Progenitor cell of endocrine pancreas (in vitro differentiated cells): ENCODE measurements at regions not wholly inside any gene's neighbourhood (a gene's known extent, or its start where the extent isn't known, plus 50 kb on each side); places are given as distances from the start of the nearest gene placed in this dataset.

Experiments
- DNase-seq: peaks from one replicate; pipeline ENCODE4 v3.0.0; 2021; ENCODE audit warnings: low spot score; ENCODE audit not compliant: unreplicated experiment
- H3K27ac Mint-ChIP-seq: 2 replicates; pipeline ENCODE4 v1.8.0; 2021; ENCODE audit warnings: mild to moderate bottlenecking, moderate library complexity, mixed read lengths
- H3K27me3 Mint-ChIP-seq: 2 replicates; pipeline ENCODE4 v1.8.0; 2021; ENCODE audit warnings: mixed read lengths
- H3K36me3 Mint-ChIP-seq: 2 replicates; pipeline ENCODE4 v1.8.0; 2022; ENCODE audit warnings: mixed read lengths; ENCODE audit not compliant: insufficient read depth
- H3K4me1 Mint-ChIP-seq: 2 replicates; pipeline ENCODE4 v1.8.0; 2021; ENCODE audit warnings: low read depth, mixed read lengths
- H3K4me3 Mint-ChIP-seq: 2 replicates; pipeline ENCODE4 v1.8.0; 2021; ENCODE audit warnings: low read depth, mild to moderate bottlenecking, moderate library complexity, mixed read lengths
- H3K9me3 Mint-ChIP-seq: 2 replicates; pipeline ENCODE4 v1.8.0; 2021; ENCODE audit warnings: low read depth, mixed read lengths
- TF ChIP-seq, protein P1 (sequence below): fragments of 200-600 bp; sonication (generic); IDR thresholded peaks from one replicate; pipeline ENCODE4 v1.5.0; 2021; ENCODE audit warnings: antibody characterized with exemption, mild to moderate bottlenecking; ENCODE audit not compliant: unreplicated experiment

DNA sequence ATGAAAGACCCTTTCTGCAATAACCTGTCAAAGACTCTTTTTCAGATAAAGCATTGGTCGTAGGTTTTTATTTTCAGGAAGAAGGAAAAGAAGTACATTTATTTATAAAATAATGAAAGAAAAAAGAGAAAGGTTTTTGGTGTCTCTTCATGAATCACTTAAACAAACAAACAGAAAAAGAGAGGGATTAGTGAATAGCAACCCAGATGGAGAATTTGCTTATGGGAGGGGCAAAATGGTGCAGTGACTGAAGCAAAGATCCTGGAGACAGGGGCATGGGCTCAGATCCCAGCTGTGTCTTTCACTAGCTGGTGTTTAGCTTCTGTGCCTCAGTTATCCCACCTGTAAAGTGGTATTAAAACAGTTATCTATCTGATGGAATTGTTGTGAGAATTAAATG is 78.6 kb upstream of the PFN2 start:
- peaks cover 13% of the 10 kb centered on the region for H3K9me3 Mint-ChIP-seq
- H3K4me3 Mint-ChIP-seq: no peak overlapping the region
- H3K36me3 Mint-ChIP-seq: peaks cover 3% of the 10 kb centered on the region
- no peaks in the 10 kb centered on the region for H3K4me1 Mint-ChIP-seq
- no peak overlapping the region for H3K27ac Mint-ChIP-seq
- TF ChIP-seq, protein P1, sequence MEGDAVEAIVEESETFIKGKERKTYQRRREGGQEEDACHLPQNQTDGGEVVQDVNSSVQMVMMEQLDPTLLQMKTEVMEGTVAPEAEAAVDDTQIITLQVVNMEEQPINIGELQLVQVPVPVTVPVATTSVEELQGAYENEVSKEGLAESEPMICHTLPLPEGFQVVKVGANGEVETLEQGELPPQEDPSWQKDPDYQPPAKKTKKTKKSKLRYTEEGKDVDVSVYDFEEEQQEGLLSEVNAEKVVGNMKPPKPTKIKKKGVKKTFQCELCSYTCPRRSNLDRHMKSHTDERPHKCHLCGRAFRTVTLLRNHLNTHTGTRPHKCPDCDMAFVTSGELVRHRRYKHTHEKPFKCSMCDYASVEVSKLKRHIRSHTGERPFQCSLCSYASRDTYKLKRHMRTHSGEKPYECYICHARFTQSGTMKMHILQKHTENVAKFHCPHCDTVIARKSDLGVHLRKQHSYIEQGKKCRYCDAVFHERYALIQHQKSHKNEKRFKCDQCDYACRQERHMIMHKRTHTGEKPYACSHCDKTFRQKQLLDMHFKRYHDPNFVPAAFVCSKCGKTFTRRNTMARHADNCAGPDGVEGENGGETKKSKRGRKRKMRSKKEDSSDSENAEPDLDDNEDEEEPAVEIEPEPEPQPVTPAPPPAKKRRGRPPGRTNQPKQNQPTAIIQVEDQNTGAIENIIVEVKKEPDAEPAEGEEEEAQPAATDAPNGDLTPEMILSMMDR: no peak
- DNase-seq: no peak
- peaks cover 6% of the 10 kb centered on the region for H3K27me3 Mint-ChIP-seq

GRCh38 chr3:150041877-150042276 is 71.2 kb upstream of the PFN2 start:
- H3K4me3 Mint-ChIP-seq: no peak overlapping the region
- H3K9me3 Mint-ChIP-seq: peaks cover 33% of the 10 kb centered on the region
- TF ChIP-seq, protein P1: no peak
- no peak overlapping the region for H3K27ac Mint-ChIP-seq
- DNase-seq: no peak
- H3K4me1 Mint-ChIP-seq: no peaks in the 10 kb centered on the region
- no peaks in the 10 kb centered on the region for H3K27me3 Mint-ChIP-seq
- H3K36me3 Mint-ChIP-seq: peaks cover 3% of the 10 kb centered on the region

GRCh38 chr3:150040097-150040496 is 69.4 kb upstream of the PFN2 start:
- H3K36me3 Mint-ChIP-seq: peaks cover 2% of the 10 kb centered on the region
- H3K27me3 Mint-ChIP-seq: no peaks in the 10 kb centered on the region
- H3K4me3 Mint-ChIP-seq: no peak overlapping the region
- H3K9me3 Mint-ChIP-seq: peaks cover 28% of the 10 kb centered on the region
- DNase-seq: no peak
- H3K27ac Mint-ChIP-seq: no peak overlapping the region
- H3K4me1 Mint-ChIP-seq: no peaks in the 10 kb centered on the region
- TF ChIP-seq, protein P1: no peak

- TF ChIP-seq, protein P1: no peak
- no peak overlapping the region for H3K4me3 Mint-ChIP-seq
- no peak for DNase-seq
- no peaks in the 10 kb centered on the region for H3K27me3 Mint-ChIP-seq
- no peak overlapping the region for H3K27ac Mint-ChIP-seq
- no peaks in the 10 kb centered on the region for H3K36me3 Mint-ChIP-seq
- H3K9me3 Mint-ChIP-seq: peaks cover 17% of the 10 kb centered on the region
- no peaks in the 10 kb centered on the region for H3K4me1 Mint-ChIP-seq
Measured at GRCh38 chr3:150038830-150039229, 68.1 kb upstream of the PFN2 start.

DNA sequence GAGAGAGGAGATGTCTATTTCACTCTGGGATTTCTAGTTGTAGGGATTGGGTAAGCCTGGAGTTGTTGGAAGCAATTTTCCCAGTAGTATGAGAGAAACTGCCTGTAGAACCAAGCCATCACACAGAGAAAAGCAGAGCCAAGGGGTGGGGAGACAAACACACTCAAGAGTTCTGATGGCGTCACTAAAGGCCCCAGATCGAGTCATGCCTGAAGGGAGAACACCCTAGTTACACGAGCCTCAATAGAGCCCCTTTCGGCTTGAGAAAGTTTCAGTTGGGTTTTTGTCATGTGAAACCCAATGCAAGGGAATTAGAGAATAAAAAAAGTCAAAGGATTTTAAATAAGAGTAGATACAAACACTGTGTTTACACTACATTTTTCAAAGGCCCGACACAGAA is 66.1 kb upstream of the PFN2 start:
- H3K4me1 Mint-ChIP-seq: no peaks in the 10 kb centered on the region
- no peak overlapping the region for H3K27ac Mint-ChIP-seq
- H3K4me3 Mint-ChIP-seq: no peak overlapping the region
- TF ChIP-seq, protein P1: no peak
- peaks cover 17% of the 10 kb centered on the region for H3K9me3 Mint-ChIP-seq
- no peaks in the 10 kb centered on the region for H3K27me3 Mint-ChIP-seq
- no peaks in the 10 kb centered on the region for H3K36me3 Mint-ChIP-seq
- DNase-seq: no peak
